HL-60/S4 (cell line): ENCODE measurements at regions not wholly inside any gene's neighbourhood (a gene's known extent, or its start where the extent isn't known, plus 50 kb on each side); places are given as distances from the start of the nearest gene placed in this dataset.

Experiments
- in situ Hi-C: fragments of 300-500 bp; cut with MboI; formaldehyde crosslinking; loops from 2 replicates; pipeline ENCODE4 v1.14.3; 2022; ENCODE audit warnings: low sequenced_read_pairs

DNA sequence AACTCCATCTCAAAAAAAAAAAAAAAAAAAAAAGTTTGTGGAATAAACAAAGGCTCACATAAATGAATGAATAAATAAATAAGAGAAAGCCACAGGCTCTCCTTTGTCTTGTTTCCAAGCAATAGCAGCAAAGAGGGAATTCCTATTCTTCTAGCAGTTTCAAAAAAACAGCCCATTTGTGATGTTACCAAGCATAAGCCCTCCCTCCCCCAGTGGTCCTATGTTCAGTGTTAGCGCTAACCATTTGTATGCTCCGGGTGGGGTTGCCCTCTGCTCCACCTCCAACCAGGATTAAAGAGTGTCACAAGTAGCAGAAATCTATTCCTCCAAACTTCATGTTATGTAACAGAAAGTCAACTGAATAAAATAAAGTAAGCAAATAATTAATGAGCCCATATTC, 1215.0 kb upstream of the TENM4 start:
- in situ Hi-C loops = no loop called here

- in situ Hi-C loops = no loop called here
These were observed 1210.1 kb upstream of the TENM4 start for GRCh38 chr11:80650966-80651365.

DNA sequence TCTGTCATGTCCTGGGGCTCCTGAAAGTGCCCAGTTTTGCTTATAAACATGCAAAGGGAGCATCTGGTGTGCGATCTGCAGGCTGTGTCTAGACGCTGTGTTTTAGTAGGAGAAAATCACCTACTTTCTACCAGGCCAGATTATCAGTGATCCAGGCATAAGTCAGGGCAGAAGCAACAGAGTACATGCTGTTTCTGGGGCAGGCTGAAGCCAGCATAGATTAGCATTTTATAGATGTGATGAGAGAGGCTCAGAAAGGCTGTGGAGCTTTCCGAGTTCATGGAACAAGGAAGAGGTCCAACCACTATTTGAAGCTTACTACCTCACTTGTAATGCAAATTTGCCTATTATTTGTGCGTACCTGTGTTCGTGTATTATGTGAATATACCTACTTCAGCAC, 1208.4 kb upstream of the TENM4 start:
- in situ Hi-C loops = no loop called here

GRCh38 chr11:80638296-80638695, 1197.5 kb upstream of the TENM4 start:
- in situ Hi-C loops = no loop called here

DNA sequence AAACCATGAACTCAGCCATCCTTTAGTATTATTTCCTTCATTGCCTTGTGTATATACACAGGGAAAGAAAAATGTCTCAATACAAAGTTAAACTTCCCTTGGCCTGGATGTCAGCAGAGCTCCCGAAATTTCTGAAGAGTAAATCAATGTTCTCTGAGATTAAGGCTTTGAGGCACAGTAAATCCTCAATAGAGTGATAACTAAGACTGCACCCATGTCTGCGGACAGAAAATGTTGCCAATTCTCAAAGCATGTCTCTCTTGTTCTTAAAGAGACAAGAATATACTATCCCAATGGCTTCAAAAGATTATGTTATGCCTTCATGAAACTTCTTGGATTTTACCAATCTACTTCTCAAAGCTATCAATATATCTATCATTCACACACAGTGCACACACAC, 1196.7 kb upstream of the TENM4 start:
- in situ Hi-C loops = no loop called here

DNA sequence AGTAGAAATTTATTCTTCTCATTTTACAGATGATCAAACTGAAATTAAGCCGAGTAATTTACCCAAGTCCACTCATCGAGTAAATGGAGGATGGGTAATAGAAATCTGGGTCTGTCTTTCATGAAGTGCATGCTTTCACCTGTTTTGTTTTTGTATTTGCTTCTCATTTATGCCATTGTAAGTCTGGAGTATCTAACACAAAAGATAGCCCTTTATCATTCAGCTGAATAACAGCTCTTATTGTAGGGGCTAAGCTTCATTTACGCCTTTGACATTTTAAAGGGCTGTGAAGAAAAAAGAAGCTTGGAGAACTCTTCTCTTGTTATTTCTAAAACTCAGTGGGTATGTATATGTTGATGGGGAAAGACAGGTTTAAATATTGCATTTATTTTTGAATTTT, 1196.2 kb upstream of the TENM4 start:
- in situ Hi-C loops = no loop called here

- in situ Hi-C loops = no loop called here
These were observed 1194.3 kb upstream of the TENM4 start for GRCh38 chr11:80635178-80635577.

GRCh38 chr11:80632691-80633090, 1191.9 kb upstream of the TENM4 start:
- in situ Hi-C loops = no loop called here

DNA sequence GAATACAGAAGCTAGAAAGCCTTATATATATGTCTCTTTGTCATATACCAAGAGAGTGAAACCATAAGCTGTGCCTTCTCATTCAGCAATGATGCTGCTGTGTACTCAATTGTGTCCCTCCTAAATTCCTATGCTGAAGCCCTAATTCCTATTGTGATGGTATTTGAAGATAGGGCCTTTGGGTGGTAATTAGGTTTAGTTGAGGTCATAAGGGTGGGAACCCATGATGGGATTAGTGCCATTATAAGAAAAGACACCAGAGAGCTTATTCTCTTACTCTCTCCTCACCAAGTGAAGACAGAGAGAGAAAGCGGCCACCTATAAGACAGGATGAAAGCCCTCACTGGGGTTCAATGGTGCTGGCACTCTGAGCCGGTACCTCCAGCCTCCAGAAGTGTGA, 1191.3 kb upstream of the TENM4 start:
- in situ Hi-C loops = no loop called here

DNA sequence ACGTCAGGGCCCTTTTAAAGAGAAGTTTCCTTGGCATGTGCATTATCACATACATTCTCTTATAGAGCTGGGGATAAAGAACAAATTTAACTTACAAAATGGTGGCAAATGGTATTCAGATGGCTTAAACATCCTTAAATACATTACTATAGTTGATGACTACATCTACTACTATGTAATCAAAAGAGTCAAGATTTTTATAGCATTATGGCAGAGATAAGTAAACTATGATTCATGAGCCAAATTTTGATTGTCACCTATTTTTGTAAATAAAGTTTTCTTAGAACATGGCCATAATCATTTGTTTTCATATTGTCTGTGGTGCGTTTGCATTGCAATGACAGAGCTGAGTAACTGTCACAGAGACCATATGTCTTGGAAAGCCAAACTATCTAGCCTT, 1188.6 kb upstream of the TENM4 start:
- in situ Hi-C loops = no loop called here

DNA sequence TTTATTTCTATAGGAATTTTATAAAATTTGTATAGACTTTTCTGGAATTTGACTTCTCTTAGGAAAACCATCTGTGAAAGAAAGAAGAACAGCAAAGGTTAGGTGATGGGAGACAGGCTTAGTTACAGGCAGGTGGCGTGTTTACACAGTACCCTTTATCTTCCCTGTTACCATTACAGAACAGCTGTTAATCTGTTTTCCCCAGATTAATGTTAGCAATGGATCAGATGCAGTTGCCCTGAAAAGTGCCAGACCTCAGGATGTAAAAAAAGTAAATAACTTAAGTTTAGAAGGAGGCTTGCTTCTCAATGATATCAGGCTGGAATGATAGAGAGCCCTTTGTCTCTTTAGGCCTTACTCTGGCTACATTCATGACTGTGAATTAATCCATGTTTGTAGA, 1186.5 kb upstream of the TENM4 start:
- in situ Hi-C loops = no loop called here

DNA sequence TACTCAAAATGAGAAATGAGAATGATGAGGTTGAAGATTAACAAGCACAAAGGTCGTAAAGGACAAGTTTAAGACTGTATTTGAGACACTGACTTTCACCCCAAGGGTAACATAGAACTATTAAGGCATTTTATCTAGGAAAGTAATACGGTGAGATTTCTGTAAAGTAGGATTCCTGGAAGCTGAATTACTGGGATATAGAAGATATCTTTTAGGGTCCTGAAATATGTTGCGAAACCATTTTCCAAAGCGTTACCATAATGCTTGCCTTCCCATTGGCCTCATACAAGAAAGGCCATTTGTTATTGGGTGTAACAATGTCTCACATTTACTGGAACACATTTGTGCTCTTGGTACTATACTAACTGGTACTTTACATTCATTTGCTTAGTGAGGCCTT, 1185.9 kb upstream of the TENM4 start:
- in situ Hi-C loops = no loop called here

GRCh38 chr11:80625563-80625962, 1184.7 kb upstream of the TENM4 start:
- in situ Hi-C loops = no loop called here

GRCh38 chr11:80621871-80622270, 1181.0 kb upstream of the TENM4 start:
- in situ Hi-C loops = no loop called here

GRCh38 chr11:80620867-80621266, 1180.0 kb upstream of the TENM4 start:
- in situ Hi-C loops = no loop called here

- in situ Hi-C loops = no loop called here
These were observed 1176.3 kb upstream of the TENM4 start for GRCh38 chr11:80617156-80617555.

- in situ Hi-C loops = no loop called here
These were observed 1175.4 kb upstream of the TENM4 start for GRCh38 chr11:80616070-80616800.

DNA sequence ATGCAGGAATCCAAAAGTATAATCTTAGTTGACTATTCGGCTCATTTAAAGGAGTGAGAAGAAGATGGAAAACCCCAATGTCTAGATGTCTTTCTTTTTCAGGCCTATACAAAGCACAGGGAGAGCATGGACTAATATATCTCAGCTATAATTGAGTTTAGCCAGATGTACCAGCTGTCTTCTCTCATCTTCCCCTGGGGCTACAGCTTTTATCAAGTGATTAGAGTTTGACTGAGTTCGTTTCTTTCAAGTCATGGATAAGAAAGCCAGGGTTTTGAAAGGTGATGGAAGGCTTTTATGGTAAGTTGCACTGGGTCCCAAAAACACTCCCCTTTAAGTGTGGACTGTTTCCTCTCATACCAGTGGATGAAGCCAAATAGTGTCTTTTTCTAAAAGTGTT, 1172.8 kb upstream of the TENM4 start:
- in situ Hi-C loops = no loop called here

DNA sequence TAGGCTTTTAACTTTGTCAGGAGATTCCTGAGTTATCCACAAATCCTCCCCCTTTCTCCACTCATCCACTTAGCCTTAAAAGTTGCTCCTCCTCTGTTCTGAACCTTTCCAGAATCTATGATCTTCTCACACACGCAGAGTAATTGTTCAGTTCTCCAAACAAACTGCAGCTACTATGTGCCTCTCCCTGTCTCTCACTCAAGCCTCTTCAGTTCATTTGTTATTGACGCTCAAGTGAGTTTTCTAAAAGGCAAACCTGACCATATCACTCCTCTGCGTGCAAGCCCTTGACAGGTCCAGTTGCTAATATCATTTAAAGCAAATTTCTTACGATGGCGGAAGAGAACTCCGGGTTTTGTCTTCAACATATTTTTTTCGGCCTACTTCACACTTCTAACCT, 1169.7 kb upstream of the TENM4 start:
- in situ Hi-C loops = no loop called here

DNA sequence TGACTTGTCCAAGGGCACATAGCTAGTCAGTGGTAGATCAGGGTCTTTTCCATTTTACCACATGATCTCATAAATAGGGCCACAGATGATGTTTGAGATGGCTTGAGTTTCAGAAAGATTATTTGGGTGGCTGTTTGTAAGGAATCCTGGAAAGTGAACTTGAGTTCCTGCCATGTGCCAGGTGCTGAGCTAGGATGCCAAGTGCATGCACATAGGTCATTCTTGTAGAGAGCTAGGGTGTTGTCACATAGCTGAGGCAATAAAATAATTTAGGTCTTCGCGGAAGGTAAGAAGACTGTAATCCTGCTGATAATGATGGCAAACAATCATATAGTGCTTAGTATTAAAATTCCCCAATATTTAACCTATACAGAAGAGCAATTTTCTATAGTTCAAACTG, 1162.6 kb upstream of the TENM4 start:
- in situ Hi-C loops = no loop called here

DNA sequence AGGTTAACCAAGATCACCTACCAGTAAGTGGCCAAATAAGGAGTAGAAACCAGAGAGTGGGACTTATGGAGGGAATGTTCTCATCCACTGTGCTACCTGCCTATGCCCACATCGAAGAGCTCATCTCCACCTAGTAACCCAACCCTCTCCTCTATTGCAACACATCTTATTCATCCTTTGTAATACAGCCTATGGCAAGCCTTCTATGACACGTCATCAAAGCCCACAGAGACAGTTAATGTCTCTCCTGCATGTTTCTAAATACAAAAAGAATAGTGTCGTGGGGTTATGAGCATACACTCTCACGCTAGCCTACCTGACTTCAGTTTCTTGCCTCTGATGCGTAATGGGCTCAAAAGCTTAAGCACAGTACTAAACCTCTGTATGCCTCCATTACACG, 1158.1 kb upstream of the TENM4 start:
- in situ Hi-C loops = no loop called here

DNA sequence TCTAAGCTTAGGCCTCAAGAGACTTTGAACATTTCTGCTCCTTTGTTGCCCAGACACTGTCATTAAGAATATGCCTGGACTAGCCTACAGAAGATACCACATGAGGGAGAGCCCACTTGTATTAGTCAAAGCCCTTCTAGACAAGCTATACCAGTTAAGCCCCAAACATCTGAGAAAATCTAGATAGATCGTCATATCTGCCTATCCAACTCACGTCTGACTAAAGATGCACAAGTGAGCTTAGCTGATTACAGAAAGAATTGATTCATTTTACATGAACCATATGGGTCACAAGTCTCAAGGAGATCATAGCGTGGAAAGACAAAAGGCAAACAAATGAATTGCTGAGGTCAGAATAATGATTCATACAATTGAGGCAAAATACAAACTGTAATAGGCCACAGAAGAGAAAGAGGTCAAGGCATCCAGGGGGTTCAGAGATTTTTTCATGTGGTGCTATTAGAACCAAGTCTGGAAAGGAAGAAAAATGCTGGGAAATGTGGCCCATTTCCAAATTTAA, 1155.5 kb upstream of the TENM4 start:
- in situ Hi-C loops = no loop called here

DNA sequence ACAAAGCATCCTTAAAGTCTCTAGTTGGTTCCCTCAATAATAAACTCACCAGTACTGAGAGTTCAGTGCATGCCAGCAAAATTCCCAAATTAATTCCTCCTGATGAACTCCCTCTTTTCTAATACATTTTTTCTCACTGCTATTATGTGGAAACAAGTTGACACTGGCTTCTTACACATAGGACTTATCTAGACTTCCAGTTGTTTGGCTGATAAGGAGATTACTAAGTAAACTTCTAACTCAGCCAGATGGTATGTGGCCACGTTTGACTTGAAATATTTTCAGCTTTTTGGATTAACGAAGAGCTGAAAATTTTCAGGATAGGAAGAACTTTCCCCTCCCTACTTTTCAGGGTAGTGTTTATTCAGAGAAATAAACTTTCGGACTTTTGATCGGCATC, 1154.2 kb upstream of the TENM4 start:
- in situ Hi-C loops = no loop called here
